ENCODE measurements at regions not wholly inside any gene's neighbourhood (a gene's known extent, or its start where the extent isn't known, plus 50 kb on each side); places are given as distances from the start of the nearest gene placed in this dataset.

- TF ChIP-seq CTCF (optimal IDR thresholded peaks at IDR 0.05 in 1 of 3, IDR thresholded peaks at IDR 0.05 in 1 of 3, conservative IDR thresholded peaks at IDR 0.05 in 1 of 3; ENCODE audit: extremely low read depth in 1 of 3, insufficient read depth in 2 of 3, low read length in 3 of 3) (no peak), EZH2 (IDR thresholded peaks at IDR 0.05; ENCODE audit: low read length) (no peak)
These were observed 595.7 kb downstream of the ACTL7B start for GRCh38 chr9:108259917-108260675.

Measured in keratinocyte (primary cell).